ENCODE measurements at regions not wholly inside any gene's neighbourhood (a gene's known extent, or its start where the extent isn't known, plus 50 kb on each side); places are given as distances from the start of the nearest gene placed in this dataset.

DNA sequence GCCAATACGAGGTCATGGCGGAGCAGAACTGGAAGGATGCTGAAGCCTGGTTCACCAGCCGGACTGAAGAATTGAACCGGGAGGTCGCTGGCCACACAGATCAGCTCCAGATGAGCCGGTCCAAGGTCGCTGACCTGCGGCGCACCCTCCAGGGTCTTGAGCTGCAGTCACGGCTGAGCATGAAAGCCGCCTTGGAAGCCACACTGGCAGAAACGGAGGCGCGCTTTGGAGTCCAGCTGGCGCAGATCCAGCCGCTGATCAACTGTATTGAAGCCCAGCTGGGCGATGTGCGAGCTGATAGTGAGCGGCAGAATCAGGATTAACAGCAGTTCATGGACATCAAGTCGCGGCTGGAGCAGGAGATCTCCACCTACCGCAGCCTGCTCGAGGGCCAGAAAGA is 296.9 kb downstream of the OGFRL1 start:
- TF ChIP-seq, protein P1, sequence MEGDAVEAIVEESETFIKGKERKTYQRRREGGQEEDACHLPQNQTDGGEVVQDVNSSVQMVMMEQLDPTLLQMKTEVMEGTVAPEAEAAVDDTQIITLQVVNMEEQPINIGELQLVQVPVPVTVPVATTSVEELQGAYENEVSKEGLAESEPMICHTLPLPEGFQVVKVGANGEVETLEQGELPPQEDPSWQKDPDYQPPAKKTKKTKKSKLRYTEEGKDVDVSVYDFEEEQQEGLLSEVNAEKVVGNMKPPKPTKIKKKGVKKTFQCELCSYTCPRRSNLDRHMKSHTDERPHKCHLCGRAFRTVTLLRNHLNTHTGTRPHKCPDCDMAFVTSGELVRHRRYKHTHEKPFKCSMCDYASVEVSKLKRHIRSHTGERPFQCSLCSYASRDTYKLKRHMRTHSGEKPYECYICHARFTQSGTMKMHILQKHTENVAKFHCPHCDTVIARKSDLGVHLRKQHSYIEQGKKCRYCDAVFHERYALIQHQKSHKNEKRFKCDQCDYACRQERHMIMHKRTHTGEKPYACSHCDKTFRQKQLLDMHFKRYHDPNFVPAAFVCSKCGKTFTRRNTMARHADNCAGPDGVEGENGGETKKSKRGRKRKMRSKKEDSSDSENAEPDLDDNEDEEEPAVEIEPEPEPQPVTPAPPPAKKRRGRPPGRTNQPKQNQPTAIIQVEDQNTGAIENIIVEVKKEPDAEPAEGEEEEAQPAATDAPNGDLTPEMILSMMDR (IDR thresholded peaks at IDR 0.05) = no peak
- TF ChIP-seq POLR2A (IDR thresholded peaks at IDR 0.05) = no peak
